HG03565 (cell line): ENCODE measurements at regions not wholly inside any gene's neighbourhood (a gene's known extent, or its start where the extent isn't known, plus 50 kb on each side); places are given as distances from the start of the nearest gene placed in this dataset.

Experiments
- ATAC-seq: cut with Tn5 transposase; IDR thresholded peaks from one replicate; pipeline ENCODE4 v1.9.1; 2021; ENCODE audit warnings: mild to moderate bottlenecking, moderate library complexity; ENCODE audit not compliant: unreplicated experiment

DNA sequence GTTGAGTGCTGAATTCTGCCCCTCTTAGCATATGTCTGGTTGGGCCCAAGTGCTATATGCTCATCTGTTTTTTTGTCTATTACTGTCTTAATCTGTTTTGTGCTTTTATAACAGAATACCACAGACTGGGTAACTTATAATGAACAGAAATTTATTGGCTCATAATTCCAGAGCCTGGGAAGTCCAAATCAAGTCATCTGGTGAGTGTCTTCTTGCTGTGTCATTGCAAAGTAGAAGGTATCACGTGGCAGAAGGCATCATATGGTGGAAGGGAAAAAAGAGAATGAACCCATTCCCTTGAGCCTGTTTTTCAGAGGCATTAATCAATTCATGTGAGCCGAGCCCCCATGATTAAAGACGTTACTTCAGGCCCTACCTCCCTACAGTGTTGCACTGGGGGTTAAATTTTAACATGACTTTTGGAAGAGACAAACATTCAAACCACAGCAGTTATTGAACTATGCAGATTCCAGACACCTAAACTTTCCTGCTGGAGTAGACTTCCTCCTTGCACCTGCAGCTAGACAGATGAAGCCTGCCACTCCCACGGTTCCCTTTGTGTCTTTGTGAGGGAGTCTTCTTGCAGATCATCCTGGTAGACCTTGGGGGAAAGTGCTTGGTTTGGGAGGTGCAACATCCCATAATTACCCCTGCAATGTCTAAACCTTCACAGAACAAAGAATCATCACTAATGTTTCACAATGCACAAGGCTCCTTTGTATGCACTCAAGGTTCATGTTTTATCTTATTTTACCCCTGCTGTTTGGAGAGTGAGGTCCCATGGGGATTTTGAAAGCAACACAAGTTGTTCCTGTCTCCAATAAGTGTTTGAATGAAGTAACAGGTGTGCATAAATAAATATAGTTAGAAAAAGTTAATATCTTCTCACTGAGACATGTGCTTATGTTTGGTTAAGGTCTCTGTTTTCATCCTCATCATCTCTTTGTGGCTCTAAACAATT is 64.7 kb upstream of the XCR1 start:
- no peak for ATAC-seq

GRCh38 chr3:46091046-46091445 is 63.8 kb upstream of the XCR1 start:
- no peak for ATAC-seq

GRCh38 chr3:46090161-46090591 is 62.9 kb upstream of the XCR1 start:
- peak; percentile 36 for ATAC-seq

- ATAC-seq, result peak; percentile 54
Measured at GRCh38 chr3:46089237-46090011, 62.1 kb upstream of the XCR1 start.

GRCh38 chr3:46087871-46088270 is 60.6 kb upstream of the XCR1 start:
- ATAC-seq, result no peak

GRCh38 chr3:46086986-46087385 is 59.7 kb upstream of the XCR1 start:
- no peak for ATAC-seq

GRCh38 chr3:46086083-46086437 is 58.8 kb upstream of the XCR1 start:
- ATAC-seq, result no peak

- ATAC-seq, result no peak
Measured at GRCh38 chr3:46085421-46086082, 58.3 kb upstream of the XCR1 start.

DNA sequence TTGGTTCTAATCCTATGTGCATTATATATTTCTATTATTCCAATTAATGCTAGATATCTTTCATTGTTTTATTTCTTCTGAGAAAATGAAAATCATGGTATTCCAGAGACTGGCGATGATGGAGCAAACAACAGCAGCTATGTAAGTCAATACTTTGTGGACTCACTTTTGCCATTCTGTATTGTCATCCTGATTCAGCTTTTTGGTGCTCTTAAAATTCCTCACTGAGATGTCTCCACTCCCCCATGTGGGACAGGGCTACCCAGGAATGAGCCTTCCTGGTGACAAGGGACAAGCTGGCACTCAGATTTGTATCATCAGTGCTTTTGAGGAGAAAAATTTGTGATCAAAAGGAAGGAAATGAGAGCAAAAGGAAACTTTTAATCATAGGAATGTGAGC is 56.7 kb upstream of the XCR1 start:
- ATAC-seq, result no peak

DNA sequence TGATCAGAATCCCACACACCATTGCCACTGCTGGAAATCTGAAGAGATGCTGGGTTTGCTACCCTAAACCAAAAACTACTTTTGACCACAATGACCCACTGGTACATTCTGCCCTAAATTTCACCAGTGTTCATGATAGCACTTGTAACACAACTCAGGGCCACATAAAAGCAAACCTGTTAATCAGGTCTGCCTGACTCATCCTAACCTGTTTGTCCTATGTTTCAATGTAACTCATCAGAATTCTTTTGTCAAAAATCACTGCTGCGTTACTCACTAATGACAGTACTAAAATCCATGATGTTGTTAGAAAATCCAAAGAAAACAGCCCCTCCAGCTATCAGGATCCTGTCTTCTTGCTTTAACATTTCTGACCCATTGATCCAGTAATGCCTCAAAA is 55.6 kb upstream of the XCR1 start:
- no peak for ATAC-seq

- no peak for ATAC-seq
Measured at GRCh38 chr3:46082021-46082420, 54.7 kb upstream of the XCR1 start.

GRCh38 chr3:46080969-46081345 is 53.7 kb upstream of the XCR1 start:
- ATAC-seq, result no peak

DNA sequence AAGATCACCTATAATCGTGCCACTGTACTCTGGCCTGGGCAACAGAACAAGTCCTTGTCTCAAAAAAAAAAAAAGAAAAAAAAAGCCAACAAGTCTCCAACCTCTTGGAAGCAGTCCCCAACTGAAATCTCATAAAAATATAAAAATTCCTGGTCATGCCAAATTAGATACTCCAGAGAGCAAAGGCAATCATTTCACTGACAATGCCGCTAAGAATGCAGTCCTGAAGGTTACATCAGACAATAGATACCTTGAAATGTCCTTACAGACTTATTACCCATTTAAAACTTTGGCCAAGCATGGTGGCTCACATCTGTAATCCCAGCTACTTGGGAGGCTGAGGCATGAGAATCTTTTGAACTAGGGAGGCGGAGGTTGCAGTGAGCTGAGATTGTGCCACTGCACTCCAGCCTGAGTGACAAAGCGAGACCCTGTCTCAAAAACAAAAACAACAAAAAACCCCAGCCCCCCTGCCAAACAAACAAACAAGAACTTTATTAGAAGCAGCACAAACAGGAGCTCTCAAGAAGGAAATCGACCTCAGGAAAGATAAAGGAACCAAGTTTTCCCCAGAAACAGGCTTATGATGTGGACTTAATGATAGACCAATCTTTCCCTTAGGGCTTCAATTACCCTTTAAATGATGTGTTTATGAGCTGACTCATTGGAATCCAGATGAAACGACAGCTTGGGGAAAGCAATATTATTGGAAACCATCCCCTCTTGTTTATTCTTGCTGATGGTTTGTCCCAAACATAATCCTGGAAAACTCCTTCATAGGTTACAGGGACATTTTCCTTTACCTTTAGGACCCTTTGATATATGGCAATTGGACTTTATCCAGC is 53.1 kb upstream of the XCR1 start:
- ATAC-seq, result no peak

DNA sequence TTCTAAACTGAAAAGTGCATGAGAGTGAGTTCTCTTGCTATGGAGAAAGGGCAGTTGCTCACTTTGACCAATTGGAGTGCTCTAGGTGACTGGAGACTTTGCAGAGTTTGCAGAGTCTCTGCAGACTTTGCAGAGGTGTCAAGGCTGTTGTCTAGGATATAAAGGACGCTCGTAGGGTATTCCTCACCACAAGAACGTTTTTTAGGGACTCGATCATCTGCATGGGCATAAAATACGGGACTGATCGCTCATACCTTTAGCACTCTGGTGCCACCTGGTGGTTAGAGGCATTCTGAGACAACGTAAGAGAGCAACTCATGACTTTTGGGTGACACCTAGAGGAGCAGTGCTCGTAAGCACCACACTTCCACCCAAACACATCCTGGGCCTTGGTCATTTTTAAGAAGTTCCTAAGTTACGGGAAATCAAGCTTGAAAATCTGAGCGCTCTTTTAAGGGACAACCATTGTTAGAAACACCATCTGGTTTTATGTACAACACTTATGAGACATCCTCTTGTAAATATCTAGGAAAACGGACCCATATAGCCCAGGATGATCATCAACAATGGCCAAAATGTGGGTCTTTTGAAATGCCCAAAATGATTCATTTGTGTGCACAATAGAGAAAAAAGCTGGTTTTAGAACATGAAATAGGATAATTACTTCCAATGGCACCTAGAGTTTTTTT is 51.6 kb upstream of the XCR1 start:
- ATAC-seq, result peak; percentile 73
